ENCODE measurements at regions not wholly inside any gene's neighbourhood (a gene's known extent, or its start where the extent isn't known, plus 50 kb on each side); places are given as distances from the start of the nearest gene placed in this dataset.
"Not testable (repeated sequence)": the region's sequence is repeated elsewhere in the genome, so short reads cannot be mapped to it uniquely, and the experiment has no call there.

- DNase-seq (ENCODE audit: low read depth in 3 of 3, low spot score in 2 of 3), result no peak
Observed at GRCh38 chr4:66872661-66873060, 672.6 kb downstream of the CENPC start.

GRCh38 chr4:66863481-66863880 is 681.8 kb downstream of the CENPC start:
- DNase-seq (ENCODE audit: low read depth in 3 of 3, low spot score in 2 of 3), result no peak

GRCh38 chr4:66855956-66856355 is 689.3 kb downstream of the CENPC start:
- no peak for DNase-seq (ENCODE audit: low read depth in 3 of 3, low spot score in 2 of 3)

GRCh38 chr4:66853845-66854244 is 691.5 kb downstream of the CENPC start:
- DNase-seq (ENCODE audit: low read depth in 3 of 3, low spot score in 2 of 3), result no peak

GRCh38 chr4:66852843-66853242 is 692.5 kb downstream of the CENPC start:
- DNase-seq (ENCODE audit: low read depth in 3 of 3, low spot score in 2 of 3), result no peak

- no peak for DNase-seq (ENCODE audit: low read depth in 3 of 3, low spot score in 2 of 3)
Observed at GRCh38 chr4:66849596-66849995, 695.7 kb downstream of the CENPC start.

GRCh38 chr4:66842724-66843088 is 702.6 kb downstream of the CENPC start:
- no peak for DNase-seq (ENCODE audit: low read depth in 3 of 3, low spot score in 2 of 3)

GRCh38 chr4:66842026-66842723 is 703.1 kb downstream of the CENPC start:
- no peak for DNase-seq (ENCODE audit: low read depth in 3 of 3, low spot score in 2 of 3)

- no peak for DNase-seq (ENCODE audit: low read depth in 3 of 3, low spot score in 2 of 3)
Observed at GRCh38 chr4:66840178-66840577, 705.1 kb downstream of the CENPC start.

- DNase-seq (ENCODE audit: low read depth in 3 of 3, low spot score in 2 of 3), result peak in 1 of 3 donors; percentile 18
Observed at GRCh38 chr4:66837279-66837922, 707.9 kb downstream of the CENPC start.

GRCh38 chr4:66829310-66829709 is 716.0 kb downstream of the CENPC start:
- DNase-seq (ENCODE audit: low read depth in 3 of 3, low spot score in 2 of 3), result no peak

- no peak for DNase-seq (ENCODE audit: low read depth in 3 of 3, low spot score in 2 of 3)
Observed at GRCh38 chr4:66820681-66821080, 724.6 kb downstream of the CENPC start.

- DNase-seq (ENCODE audit: low read depth in 3 of 3, low spot score in 2 of 3), result no peak
Observed at GRCh38 chr4:66814277-66814676, 731.0 kb downstream of the CENPC start.

- no peak for DNase-seq (ENCODE audit: low read depth in 3 of 3, low spot score in 2 of 3)
Observed at GRCh38 chr4:66805582-66805981, 739.7 kb downstream of the CENPC start.

GRCh38 chr4:66804979-66805378 is 740.3 kb downstream of the CENPC start:
- DNase-seq (ENCODE audit: low read depth in 3 of 3, low spot score in 2 of 3), result no peak

GRCh38 chr4:66797608-66798007 is 747.7 kb downstream of the CENPC start:
- no peak for DNase-seq (ENCODE audit: low read depth in 3 of 3, low spot score in 2 of 3)

- no peak for DNase-seq (ENCODE audit: low read depth in 3 of 3, low spot score in 2 of 3)
Observed at GRCh38 chr4:66795724-66796123, 749.6 kb downstream of the CENPC start.

- DNase-seq (ENCODE audit: low read depth in 3 of 3, low spot score in 2 of 3), result no peak
Observed at GRCh38 chr4:66794390-66795034, 750.8 kb downstream of the CENPC start.

- no peak for DNase-seq (ENCODE audit: low read depth in 3 of 3, low spot score in 2 of 3)
Observed at GRCh38 chr4:66791686-66792085, 753.6 kb downstream of the CENPC start.

GRCh38 chr4:66785479-66785878 is 759.8 kb downstream of the CENPC start:
- DNase-seq (ENCODE audit: low read depth in 3 of 3, low spot score in 2 of 3), result no peak

GRCh38 chr4:66782751-66783150 is 762.6 kb downstream of the CENPC start:
- not testable (repeated sequence) for DNase-seq (ENCODE audit: low read depth in 3 of 3, low spot score in 2 of 3)

GRCh38 chr4:66777097-66777496 is 768.2 kb downstream of the CENPC start:
- DNase-seq (ENCODE audit: low read depth in 3 of 3, low spot score in 2 of 3), result no peak
